ENCODE measurements at regions not wholly inside any gene's neighbourhood (a gene's known extent, or its start where the extent isn't known, plus 50 kb on each side); places are given as distances from the start of the nearest gene placed in this dataset.

DNA sequence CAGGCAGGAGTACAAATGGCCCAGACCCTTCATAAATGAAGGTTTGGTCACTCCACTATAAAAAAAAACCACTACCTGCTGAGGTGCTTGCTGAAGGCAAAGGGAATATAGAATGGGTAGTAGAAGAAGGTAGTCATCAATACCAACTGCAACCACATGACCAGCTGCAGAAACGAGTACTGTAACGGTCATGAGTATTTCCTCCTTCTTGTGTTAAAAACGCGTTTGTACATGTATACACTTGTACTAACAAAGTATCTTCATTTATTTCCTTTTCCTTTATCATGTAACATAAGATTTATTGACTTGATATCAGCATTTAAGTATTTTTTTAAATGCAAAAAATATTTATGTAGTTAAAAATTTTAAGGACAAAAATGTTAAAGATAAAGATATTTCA is 238.6 kb downstream of the TFAP2B start:
- no peak for TF ChIP-seq POLR2A (IDR thresholded peaks at IDR 0.05)
- TF ChIP-seq, protein P1, sequence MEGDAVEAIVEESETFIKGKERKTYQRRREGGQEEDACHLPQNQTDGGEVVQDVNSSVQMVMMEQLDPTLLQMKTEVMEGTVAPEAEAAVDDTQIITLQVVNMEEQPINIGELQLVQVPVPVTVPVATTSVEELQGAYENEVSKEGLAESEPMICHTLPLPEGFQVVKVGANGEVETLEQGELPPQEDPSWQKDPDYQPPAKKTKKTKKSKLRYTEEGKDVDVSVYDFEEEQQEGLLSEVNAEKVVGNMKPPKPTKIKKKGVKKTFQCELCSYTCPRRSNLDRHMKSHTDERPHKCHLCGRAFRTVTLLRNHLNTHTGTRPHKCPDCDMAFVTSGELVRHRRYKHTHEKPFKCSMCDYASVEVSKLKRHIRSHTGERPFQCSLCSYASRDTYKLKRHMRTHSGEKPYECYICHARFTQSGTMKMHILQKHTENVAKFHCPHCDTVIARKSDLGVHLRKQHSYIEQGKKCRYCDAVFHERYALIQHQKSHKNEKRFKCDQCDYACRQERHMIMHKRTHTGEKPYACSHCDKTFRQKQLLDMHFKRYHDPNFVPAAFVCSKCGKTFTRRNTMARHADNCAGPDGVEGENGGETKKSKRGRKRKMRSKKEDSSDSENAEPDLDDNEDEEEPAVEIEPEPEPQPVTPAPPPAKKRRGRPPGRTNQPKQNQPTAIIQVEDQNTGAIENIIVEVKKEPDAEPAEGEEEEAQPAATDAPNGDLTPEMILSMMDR (IDR thresholded peaks at IDR 0.05), result no peak

Measured in esophagus squamous epithelium (tissue), 4 donors.